ENCODE measurements at regions not wholly inside any gene's neighbourhood (a gene's known extent, or its start where the extent isn't known, plus 50 kb on each side); places are given as distances from the start of the nearest gene placed in this dataset.

DNA sequence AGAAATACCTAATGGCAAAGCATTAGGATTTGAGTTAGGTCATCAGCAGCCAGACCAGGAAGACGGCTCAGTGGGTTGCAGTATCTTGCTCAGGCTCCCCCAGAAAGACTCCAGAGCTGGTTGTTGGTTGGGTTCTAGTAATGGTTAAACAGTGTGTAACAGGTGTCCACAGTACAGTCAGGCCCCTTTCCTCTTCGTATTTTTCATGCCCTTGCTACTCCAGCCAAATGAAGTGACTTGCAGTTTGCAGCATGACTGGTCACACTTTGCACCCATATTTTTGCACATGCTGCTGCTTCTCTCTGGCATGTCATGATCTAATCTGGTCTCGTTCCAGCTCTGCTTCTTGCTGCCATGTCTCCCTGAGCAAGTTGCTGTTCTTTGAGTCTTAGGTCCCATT, 60.6 kb upstream of the TRPC7 start:
- TF ChIP-seq, protein P1, sequence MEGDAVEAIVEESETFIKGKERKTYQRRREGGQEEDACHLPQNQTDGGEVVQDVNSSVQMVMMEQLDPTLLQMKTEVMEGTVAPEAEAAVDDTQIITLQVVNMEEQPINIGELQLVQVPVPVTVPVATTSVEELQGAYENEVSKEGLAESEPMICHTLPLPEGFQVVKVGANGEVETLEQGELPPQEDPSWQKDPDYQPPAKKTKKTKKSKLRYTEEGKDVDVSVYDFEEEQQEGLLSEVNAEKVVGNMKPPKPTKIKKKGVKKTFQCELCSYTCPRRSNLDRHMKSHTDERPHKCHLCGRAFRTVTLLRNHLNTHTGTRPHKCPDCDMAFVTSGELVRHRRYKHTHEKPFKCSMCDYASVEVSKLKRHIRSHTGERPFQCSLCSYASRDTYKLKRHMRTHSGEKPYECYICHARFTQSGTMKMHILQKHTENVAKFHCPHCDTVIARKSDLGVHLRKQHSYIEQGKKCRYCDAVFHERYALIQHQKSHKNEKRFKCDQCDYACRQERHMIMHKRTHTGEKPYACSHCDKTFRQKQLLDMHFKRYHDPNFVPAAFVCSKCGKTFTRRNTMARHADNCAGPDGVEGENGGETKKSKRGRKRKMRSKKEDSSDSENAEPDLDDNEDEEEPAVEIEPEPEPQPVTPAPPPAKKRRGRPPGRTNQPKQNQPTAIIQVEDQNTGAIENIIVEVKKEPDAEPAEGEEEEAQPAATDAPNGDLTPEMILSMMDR (tag by site-specific recombination; IDR thresholded peaks at IDR 0.05) = no peak
- TF ChIP-seq ZNF830 (tag by site-specific recombination; IDR thresholded peaks at IDR 0.05; ENCODE audit: low read depth) (no peak), ZNF174 (tag by site-specific recombination; IDR thresholded peaks at IDR 0.05) (no peak), ZNF48 (tag by site-specific recombination; IDR thresholded peaks at IDR 0.05) (no peak), ZNF560 (tag by site-specific recombination; IDR thresholded peaks at IDR 0.05; ENCODE audit: borderline replicate concordance) (no peak)
- TF ChIP-seq, protein P2, sequence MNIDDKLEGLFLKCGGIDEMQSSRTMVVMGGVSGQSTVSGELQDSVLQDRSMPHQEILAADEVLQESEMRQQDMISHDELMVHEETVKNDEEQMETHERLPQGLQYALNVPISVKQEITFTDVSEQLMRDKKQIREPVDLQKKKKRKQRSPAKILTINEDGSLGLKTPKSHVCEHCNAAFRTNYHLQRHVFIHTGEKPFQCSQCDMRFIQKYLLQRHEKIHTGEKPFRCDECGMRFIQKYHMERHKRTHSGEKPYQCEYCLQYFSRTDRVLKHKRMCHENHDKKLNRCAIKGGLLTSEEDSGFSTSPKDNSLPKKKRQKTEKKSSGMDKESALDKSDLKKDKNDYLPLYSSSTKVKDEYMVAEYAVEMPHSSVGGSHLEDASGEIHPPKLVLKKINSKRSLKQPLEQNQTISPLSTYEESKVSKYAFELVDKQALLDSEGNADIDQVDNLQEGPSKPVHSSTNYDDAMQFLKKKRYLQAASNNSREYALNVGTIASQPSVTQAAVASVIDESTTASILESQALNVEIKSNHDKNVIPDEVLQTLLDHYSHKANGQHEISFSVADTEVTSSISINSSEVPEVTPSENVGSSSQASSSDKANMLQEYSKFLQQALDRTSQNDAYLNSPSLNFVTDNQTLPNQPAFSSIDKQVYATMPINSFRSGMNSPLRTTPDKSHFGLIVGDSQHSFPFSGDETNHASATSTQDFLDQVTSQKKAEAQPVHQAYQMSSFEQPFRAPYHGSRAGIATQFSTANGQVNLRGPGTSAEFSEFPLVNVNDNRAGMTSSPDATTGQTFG (tag by site-specific recombination; IDR thresholded peaks at IDR 0.05; ENCODE audit: borderline replicate concordance) = no peak
- TF ChIP-seq, protein P3, sequence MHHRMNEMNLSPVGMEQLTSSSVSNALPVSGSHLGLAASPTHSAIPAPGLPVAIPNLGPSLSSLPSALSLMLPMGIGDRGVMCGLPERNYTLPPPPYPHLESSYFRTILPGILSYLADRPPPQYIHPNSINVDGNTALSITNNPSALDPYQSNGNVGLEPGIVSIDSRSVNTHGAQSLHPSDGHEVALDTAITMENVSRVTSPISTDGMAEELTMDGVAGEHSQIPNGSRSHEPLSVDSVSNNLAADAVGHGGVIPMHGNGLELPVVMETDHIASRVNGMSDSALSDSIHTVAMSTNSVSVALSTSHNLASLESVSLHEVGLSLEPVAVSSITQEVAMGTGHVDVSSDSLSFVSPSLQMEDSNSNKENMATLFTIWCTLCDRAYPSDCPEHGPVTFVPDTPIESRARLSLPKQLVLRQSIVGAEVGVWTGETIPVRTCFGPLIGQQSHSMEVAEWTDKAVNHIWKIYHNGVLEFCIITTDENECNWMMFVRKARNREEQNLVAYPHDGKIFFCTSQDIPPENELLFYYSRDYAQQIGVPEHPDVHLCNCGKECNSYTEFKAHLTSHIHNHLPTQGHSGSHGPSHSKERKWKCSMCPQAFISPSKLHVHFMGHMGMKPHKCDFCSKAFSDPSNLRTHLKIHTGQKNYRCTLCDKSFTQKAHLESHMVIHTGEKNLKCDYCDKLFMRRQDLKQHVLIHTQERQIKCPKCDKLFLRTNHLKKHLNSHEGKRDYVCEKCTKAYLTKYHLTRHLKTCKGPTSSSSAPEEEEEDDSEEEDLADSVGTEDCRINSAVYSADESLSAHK (tag by site-specific recombination; IDR thresholded peaks at IDR 0.05) = no peak

All from HEK293 (cell line).